ENCODE measurements at regions not wholly inside any gene's neighbourhood (a gene's known extent, or its start where the extent isn't known, plus 50 kb on each side); places are given as distances from the start of the nearest gene placed in this dataset.

DNA sequence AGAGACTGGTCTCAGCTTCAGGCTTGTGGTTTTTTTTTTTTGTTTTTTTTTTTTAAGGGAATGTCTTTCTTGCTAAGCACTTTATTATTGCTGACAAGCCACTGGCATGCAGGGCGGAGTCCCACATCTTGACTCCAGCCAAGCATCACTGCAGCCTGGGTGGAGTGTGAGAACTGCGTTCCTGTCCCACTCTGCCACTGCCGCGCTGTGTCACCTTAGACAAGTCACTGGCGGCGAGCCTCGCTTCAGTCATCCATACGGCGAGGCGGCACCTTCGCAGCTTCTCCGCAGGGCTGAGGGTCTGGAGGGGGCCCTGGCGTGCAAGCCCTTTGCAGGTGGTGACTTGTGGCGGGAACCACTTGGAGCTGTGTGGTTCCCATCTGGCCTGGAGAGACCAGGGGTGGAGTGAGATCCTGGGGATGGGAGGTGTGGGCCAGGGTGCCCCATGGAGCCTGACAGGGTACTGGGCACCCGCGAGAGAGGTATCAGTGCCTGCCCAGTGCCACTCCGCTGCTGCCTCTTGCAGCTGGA, 99.1 kb upstream of the CIBAR2 start:
- H3K4me2 ChIP-seq (ENCODE audit: low read length): no peak overlapping the region
- H3K36me3 ChIP-seq (ENCODE audit: control insufficient read depth, low read length): no peaks in the 10 kb centered on the region
- H3K9me3 ChIP-seq (ENCODE audit: control insufficient read depth, insufficient read depth, low read length): no peaks in the 10 kb centered on the region
- H3K79me2 ChIP-seq (ENCODE audit: control insufficient read depth, low read length): no peaks in the 10 kb centered on the region
- no peaks in the 10 kb centered on the region for H3K27me3 ChIP-seq (ENCODE audit: control insufficient read depth, low read length)
- no peaks in the 10 kb centered on the region for H3F3A ChIP-seq (ENCODE audit: control insufficient read depth, insufficient read depth)
- no peaks in the 10 kb centered on the region for H3K9me2 ChIP-seq (replicated peaks; ENCODE audit: control insufficient read depth, low read length)
- no peak overlapping the region for H3K4me3 ChIP-seq (ENCODE audit: low read length)
- H3K27ac ChIP-seq (ENCODE audit: low read depth, low read length): no peak overlapping the region
- no peak for TF ChIP-seq EZH2phosphoT487 (IDR thresholded peaks at IDR 0.05; ENCODE audit: borderline replicate concordance, low read length)
- TF ChIP-seq, protein P1, sequence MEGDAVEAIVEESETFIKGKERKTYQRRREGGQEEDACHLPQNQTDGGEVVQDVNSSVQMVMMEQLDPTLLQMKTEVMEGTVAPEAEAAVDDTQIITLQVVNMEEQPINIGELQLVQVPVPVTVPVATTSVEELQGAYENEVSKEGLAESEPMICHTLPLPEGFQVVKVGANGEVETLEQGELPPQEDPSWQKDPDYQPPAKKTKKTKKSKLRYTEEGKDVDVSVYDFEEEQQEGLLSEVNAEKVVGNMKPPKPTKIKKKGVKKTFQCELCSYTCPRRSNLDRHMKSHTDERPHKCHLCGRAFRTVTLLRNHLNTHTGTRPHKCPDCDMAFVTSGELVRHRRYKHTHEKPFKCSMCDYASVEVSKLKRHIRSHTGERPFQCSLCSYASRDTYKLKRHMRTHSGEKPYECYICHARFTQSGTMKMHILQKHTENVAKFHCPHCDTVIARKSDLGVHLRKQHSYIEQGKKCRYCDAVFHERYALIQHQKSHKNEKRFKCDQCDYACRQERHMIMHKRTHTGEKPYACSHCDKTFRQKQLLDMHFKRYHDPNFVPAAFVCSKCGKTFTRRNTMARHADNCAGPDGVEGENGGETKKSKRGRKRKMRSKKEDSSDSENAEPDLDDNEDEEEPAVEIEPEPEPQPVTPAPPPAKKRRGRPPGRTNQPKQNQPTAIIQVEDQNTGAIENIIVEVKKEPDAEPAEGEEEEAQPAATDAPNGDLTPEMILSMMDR (IDR thresholded peaks at IDR 0.05; ENCODE audit: low read depth, low read length, poor library complexity, severe bottlenecking): no peak
- H4K20me1 ChIP-seq (ENCODE audit: control insufficient read depth, insufficient read depth, low read depth, low read length): no peaks in the 10 kb centered on the region
- H3K4me1 ChIP-seq (ENCODE audit: control insufficient read depth, low read length): no peaks in the 10 kb centered on the region

DNA sequence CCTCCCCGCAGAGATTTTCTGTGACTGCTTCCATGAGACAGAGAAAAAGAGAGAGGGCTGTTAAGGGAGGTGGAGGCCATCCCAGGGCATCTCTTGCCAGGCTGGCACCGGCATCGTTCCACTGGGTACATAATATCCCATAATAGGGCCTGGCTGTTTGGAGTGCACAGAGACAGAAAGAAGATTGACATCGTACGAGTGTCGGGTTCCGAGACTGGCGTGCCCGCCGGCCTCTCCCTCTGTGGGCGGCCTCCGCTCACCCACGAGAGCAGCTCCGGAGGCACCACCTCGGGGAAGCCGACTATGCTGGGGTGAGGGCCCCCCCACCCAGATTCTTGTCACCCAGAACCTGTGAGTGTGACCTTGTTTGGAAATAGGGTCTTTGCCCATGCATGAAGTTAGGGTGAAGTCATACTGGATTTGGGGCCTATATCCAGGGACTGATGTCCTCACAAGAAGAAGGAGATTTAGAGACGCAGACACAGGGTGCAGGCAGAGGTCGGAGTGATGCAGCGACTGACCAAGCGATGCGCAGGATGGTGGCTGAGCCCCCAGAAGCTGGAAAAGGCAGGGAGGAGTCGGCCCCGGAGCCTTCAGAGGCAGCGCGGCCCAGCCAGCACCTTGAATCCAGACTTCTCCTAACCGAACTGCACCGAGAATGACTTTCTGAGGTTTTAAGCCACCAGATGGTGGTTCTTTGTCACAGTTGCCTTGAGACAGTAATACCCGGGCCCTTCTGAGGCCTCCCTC, 101.8 kb upstream of the CIBAR2 start:
- no peaks in the 10 kb centered on the region for H3K4me1 ChIP-seq (ENCODE audit: control insufficient read depth, low read length)
- no peak overlapping the region for H3K4me2 ChIP-seq (ENCODE audit: low read length)
- TF ChIP-seq, protein P1 (IDR thresholded peaks at IDR 0.05; ENCODE audit: low read depth, low read length, poor library complexity, severe bottlenecking): no peak
- H4K20me1 ChIP-seq (ENCODE audit: control insufficient read depth, insufficient read depth, low read depth, low read length): no peaks in the 10 kb centered on the region
- H3K27me3 ChIP-seq (ENCODE audit: control insufficient read depth, low read length): no peaks in the 10 kb centered on the region
- no peaks in the 10 kb centered on the region for H3K9me2 ChIP-seq (replicated peaks; ENCODE audit: control insufficient read depth, low read length)
- H3K9me3 ChIP-seq (ENCODE audit: control insufficient read depth, insufficient read depth, low read length): no peaks in the 10 kb centered on the region
- H3K79me2 ChIP-seq (ENCODE audit: control insufficient read depth, low read length): no peaks in the 10 kb centered on the region
- no peak overlapping the region for H3K27ac ChIP-seq (ENCODE audit: low read depth, low read length)
- H3K36me3 ChIP-seq (ENCODE audit: control insufficient read depth, low read length): no peaks in the 10 kb centered on the region
- H3K4me3 ChIP-seq (ENCODE audit: low read length): no peak overlapping the region
- H3F3A ChIP-seq (ENCODE audit: control insufficient read depth, insufficient read depth): no peaks in the 10 kb centered on the region

DNA sequence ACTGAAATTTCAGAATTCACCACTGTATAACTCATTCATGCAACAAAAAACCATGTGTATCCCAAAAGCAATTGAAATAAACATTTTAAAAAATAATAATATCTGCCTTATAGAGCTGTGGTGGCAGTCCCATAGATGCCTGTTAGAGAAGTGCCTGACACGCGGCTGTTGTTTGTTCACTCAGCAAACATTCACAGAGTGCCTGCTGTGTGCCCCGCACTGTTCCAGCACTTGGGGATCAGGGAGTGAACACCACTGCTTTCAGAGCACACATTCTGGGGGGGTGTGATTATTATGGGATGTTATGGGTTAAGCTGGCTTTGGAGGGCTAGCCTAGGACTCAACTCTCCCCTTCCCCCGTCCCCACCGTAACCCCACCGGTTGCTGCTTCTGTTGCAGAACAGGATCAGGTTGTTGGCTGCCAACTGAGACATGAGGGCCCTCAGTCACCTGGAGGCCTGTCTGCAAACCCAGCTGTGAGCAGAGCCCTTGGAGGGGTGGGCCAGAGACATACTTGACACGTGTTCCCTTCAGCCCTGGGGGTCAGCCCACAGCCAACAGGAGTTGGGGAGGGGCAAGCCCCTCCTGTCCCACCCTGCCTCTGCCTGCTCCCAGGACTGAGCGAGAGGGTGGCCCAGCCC, 103.3 kb upstream of the CIBAR2 start:
- Histone ChIP-seq H3K79me2 (ENCODE audit: control insufficient read depth, low read length) (no peaks in the 10 kb centered on the region), H3K4me1 (ENCODE audit: control insufficient read depth, low read length) (no peaks in the 10 kb centered on the region), H3K4me3 (ENCODE audit: low read length) (no peak overlapping the region), H3F3A (ENCODE audit: control insufficient read depth, insufficient read depth) (no peaks in the 10 kb centered on the region), H3K9me2 (replicated peaks; ENCODE audit: control insufficient read depth, low read length) (no peaks in the 10 kb centered on the region), H4K20me1 (ENCODE audit: control insufficient read depth, insufficient read depth, low read depth, low read length) (no peaks in the 10 kb centered on the region), H3K27ac (ENCODE audit: low read depth, low read length) (no peak overlapping the region), H3K4me2 (ENCODE audit: low read length) (no peak overlapping the region), H3K27me3 (ENCODE audit: control insufficient read depth, low read length) (no peaks in the 10 kb centered on the region), H3K36me3 (ENCODE audit: control insufficient read depth, low read length) (no peaks in the 10 kb centered on the region), H3K9me3 (ENCODE audit: control insufficient read depth, insufficient read depth, low read length) (no peaks in the 10 kb centered on the region)
- TF ChIP-seq, protein P1 (IDR thresholded peaks at IDR 0.05; ENCODE audit: low read depth, low read length, poor library complexity, severe bottlenecking): no peak
- TF ChIP-seq EZH2phosphoT487 (IDR thresholded peaks at IDR 0.05; ENCODE audit: borderline replicate concordance, low read length): no peak
